ENCODE measurements at regions not wholly inside any gene's neighbourhood (a gene's known extent, or its start where the extent isn't known, plus 50 kb on each side); places are given as distances from the start of the nearest gene placed in this dataset.

- no peak overlapping the region for H3K27ac ChIP-seq (ENCODE audit: low read depth in 1 of 2, low read length in 1 of 2)
- WGBS, 2 donors: 72 to 81% methylated on average over 1 of the region's 1 CpG
- H3K9me3 ChIP-seq (ENCODE audit: control insufficient read depth in 4 of 4, insufficient read depth in 3 of 4, low read length in 3 of 4): no peaks in the 10 kb centered on the region
- peaks cover 0 to 43% (median 0%) of the 10 kb centered on the region in 3 donors for H3K27me3 ChIP-seq (ENCODE audit: control insufficient read depth in 3 of 3, insufficient read depth in 3 of 3, low read length in 2 of 3)
- no peak for TF ChIP-seq CTCF (IDR thresholded peaks at IDR 0.05; ENCODE audit: control extremely low read depth, extremely low read depth)
- no peaks in the 10 kb centered on the region for H3K36me3 ChIP-seq (ENCODE audit: control insufficient read depth in 4 of 4, insufficient read depth in 4 of 4, low read length in 4 of 4)
- peaks cover 0 to 4% (median 0%) of the 10 kb centered on the region in 5 donors for H3K4me1 ChIP-seq (ENCODE audit: control insufficient read depth in 5 of 5, insufficient read depth in 5 of 5, low read length in 5 of 5)
- ATAC-seq (ENCODE audit: insufficient read depth, low FRiP score) (no peak), DNase-seq (no peak)
- no peak overlapping the region for H3K9ac ChIP-seq (ENCODE audit: insufficient read depth in 1 of 2, low read length in 2 of 2)
- no peak overlapping the region for H3K4me3 ChIP-seq
Measured at GRCh38 chr4:182179751-182180150, 63.5 kb upstream of the TENM3 start.

GRCh38 chr4:182185491-182185890, 57.7 kb upstream of the TENM3 start:
- Histone ChIP-seq H3K27me3 (ENCODE audit: control insufficient read depth in 3 of 3, insufficient read depth in 3 of 3, low read length in 2 of 3) (peaks cover 0 to 26% (median 0%) of the 10 kb centered on the region in 3 donors), H3K36me3 (ENCODE audit: control insufficient read depth in 4 of 4, insufficient read depth in 4 of 4, low read length in 4 of 4) (no peaks in the 10 kb centered on the region), H3K27ac (ENCODE audit: low read depth in 1 of 2, low read length in 1 of 2) (no peak overlapping the region), H3K4me1 (ENCODE audit: control insufficient read depth in 5 of 5, insufficient read depth in 5 of 5, low read length in 5 of 5) (peaks cover 0 to 9% (median 0%) of the 10 kb centered on the region in 5 donors), H3K4me3 (no peak overlapping the region), H3K9me3 (ENCODE audit: control insufficient read depth in 4 of 4, insufficient read depth in 3 of 4, low read length in 3 of 4) (no peaks in the 10 kb centered on the region), H3K9ac (ENCODE audit: insufficient read depth in 1 of 2, low read length in 2 of 2) (no peak overlapping the region)
- ATAC-seq (ENCODE audit: insufficient read depth, low FRiP score): no peak
- TF ChIP-seq CTCF (IDR thresholded peaks at IDR 0.05; ENCODE audit: control extremely low read depth, extremely low read depth): no peak
- 69 to 76% methylated on average over 6 of the region's 6 CpGs for whole genome bisulfite sequencing, 2 donors
- DNase-seq: peak in 2 of 3 donors; percentile 51 to 59

- H3K27ac ChIP-seq (ENCODE audit: low read depth in 1 of 2, low read length in 1 of 2): no peak overlapping the region
- peaks cover 0 to 9% (median 0%) of the 10 kb centered on the region in 5 donors for H3K4me1 ChIP-seq (ENCODE audit: control insufficient read depth in 5 of 5, insufficient read depth in 5 of 5, low read length in 5 of 5)
- ATAC-seq (ENCODE audit: insufficient read depth, low FRiP score) (no peak), DNase-seq (no peak)
- H3K4me3 ChIP-seq: no peak overlapping the region
- WGBS, 2 donors: 26 to 59% methylated on average over 2 of the region's 2 CpGs
- no peaks in the 10 kb centered on the region for H3K36me3 ChIP-seq (ENCODE audit: control insufficient read depth in 4 of 4, insufficient read depth in 4 of 4, low read length in 4 of 4)
- no peak overlapping the region for H3K9ac ChIP-seq (ENCODE audit: insufficient read depth in 1 of 2, low read length in 2 of 2)
- no peaks in the 10 kb centered on the region for H3K9me3 ChIP-seq (ENCODE audit: control insufficient read depth in 4 of 4, insufficient read depth in 3 of 4, low read length in 3 of 4)
- H3K27me3 ChIP-seq (ENCODE audit: control insufficient read depth in 3 of 3, insufficient read depth in 3 of 3, low read length in 2 of 3): peaks cover 0 to 29% (median 2%) of the 10 kb centered on the region in 3 donors
- no peak for TF ChIP-seq CTCF (IDR thresholded peaks at IDR 0.05; ENCODE audit: control extremely low read depth, extremely low read depth)
Measured at GRCh38 chr4:182187674-182188073, 55.5 kb upstream of the TENM3 start.

- no peak for TF ChIP-seq CTCF (IDR thresholded peaks at IDR 0.05; ENCODE audit: control extremely low read depth, extremely low read depth)
- Histone ChIP-seq H3K4me3 (no peak overlapping the region), H3K27me3 (ENCODE audit: control insufficient read depth in 3 of 3, insufficient read depth in 3 of 3, low read length in 2 of 3) (peaks cover 0 to 32% (median 2%) of the 10 kb centered on the region in 3 donors), H3K36me3 (ENCODE audit: control insufficient read depth in 4 of 4, insufficient read depth in 4 of 4, low read length in 4 of 4) (no peaks in the 10 kb centered on the region), H3K9ac (ENCODE audit: insufficient read depth in 1 of 2, low read length in 2 of 2) (no peak overlapping the region), H3K9me3 (ENCODE audit: control insufficient read depth in 4 of 4, insufficient read depth in 3 of 4, low read length in 3 of 4) (no peaks in the 10 kb centered on the region), H3K4me1 (ENCODE audit: control insufficient read depth in 5 of 5, insufficient read depth in 5 of 5, low read length in 5 of 5) (peaks cover 0 to 9% (median 0%) of the 10 kb centered on the region in 5 donors), H3K27ac (ENCODE audit: low read depth in 1 of 2, low read length in 1 of 2) (no peak overlapping the region)
- no peak for ATAC-seq (ENCODE audit: insufficient read depth, low FRiP score)
- WGBS, 2 donors: 88 to 89% methylated on average over 3 of the region's 3 CpGs
- no peak for DNase-seq
Measured at GRCh38 chr4:182188622-182189021, 54.6 kb upstream of the TENM3 start.
